MM.1S (cell line): ENCODE measurements at regions not wholly inside any gene's neighbourhood (a gene's known extent, or its start where the extent isn't known, plus 50 kb on each side); places are given as distances from the start of the nearest gene placed in this dataset.

ENCODE experiments used
- EZH2 ChIP-seq: fragments of 300-600 bp; sonication (generic); optimal IDR thresholded peaks from 2 replicates; pipeline ENCODE3; 2017; ENCODE audit warnings: low read depth, mild to moderate bottlenecking, antibody characterized with exemption, low read length, mixed read lengths
- EZH2phosphoT487 ChIP-seq: fragments of 300-600 bp; sonication (generic); IDR thresholded peaks from 2 replicates; pipeline ENCODE4 v1.6.1; 2018; ENCODE audit warnings: antibody characterized with exemption, low read length
- TF ChIP-seq, protein P1 (sequence below): fragments of 300-600 bp; sonication (generic); IDR thresholded peaks from 2 replicates; pipeline ENCODE4 v1.5.1; 2016; ENCODE audit warnings: antibody characterized with exemption, low read length, mixed read lengths

DNA sequence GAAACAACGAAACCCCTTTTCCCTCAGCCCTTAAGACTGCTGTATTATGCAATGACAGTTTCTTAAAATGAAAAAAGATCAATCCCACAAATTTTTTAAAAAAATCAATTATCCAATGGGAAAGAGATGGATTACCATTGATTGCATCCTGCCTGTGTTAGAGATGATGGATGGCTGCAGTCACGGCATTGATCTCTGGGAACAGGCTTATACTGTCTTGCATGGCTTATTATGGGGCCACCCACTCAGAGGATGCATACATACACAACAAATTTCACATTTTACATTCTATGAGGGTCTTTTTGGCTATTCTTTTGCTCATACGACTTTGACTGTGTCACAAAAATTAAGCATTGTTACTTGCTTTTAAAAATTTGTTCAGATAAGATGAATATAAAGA lies 724.3 kb downstream of the HDGFL1 start:
- TF ChIP-seq, protein P1, sequence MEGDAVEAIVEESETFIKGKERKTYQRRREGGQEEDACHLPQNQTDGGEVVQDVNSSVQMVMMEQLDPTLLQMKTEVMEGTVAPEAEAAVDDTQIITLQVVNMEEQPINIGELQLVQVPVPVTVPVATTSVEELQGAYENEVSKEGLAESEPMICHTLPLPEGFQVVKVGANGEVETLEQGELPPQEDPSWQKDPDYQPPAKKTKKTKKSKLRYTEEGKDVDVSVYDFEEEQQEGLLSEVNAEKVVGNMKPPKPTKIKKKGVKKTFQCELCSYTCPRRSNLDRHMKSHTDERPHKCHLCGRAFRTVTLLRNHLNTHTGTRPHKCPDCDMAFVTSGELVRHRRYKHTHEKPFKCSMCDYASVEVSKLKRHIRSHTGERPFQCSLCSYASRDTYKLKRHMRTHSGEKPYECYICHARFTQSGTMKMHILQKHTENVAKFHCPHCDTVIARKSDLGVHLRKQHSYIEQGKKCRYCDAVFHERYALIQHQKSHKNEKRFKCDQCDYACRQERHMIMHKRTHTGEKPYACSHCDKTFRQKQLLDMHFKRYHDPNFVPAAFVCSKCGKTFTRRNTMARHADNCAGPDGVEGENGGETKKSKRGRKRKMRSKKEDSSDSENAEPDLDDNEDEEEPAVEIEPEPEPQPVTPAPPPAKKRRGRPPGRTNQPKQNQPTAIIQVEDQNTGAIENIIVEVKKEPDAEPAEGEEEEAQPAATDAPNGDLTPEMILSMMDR: no peak
- TF ChIP-seq EZH2 (no peak), EZH2phosphoT487 (no peak)
